ACC112 (cell line): ENCODE measurements at regions not wholly inside any gene's neighbourhood (a gene's known extent, or its start where the extent isn't known, plus 50 kb on each side); places are given as distances from the start of the nearest gene placed in this dataset.

Experiments used
- H2AFZ ChIP-seq: fragments of 200-600 bp; sonication (generic); one replicate; pipeline ENCODE4 v1.6.0; 2017; ENCODE audit warnings: antibody characterized with exemption, low read length; ENCODE audit not compliant: unreplicated experiment
- H3K27ac ChIP-seq: fragments of 200-600 bp; sonication (generic); 2 replicates; pipeline ENCODE4 v1.5.1; 2014; ENCODE audit warnings: low read depth, mild to moderate bottlenecking, antibody characterized with exemption, low read length, moderate library complexity
- H3K27me3 ChIP-seq: fragments of 200-600 bp; sonication (generic); 2 replicates; pipeline ENCODE4 v1.6.1; 2014; ENCODE audit warnings: mild to moderate bottlenecking, antibody characterized with exemption, low read length, moderate library complexity, mixed read lengths; ENCODE audit not compliant: insufficient read depth
- H3K36me3 ChIP-seq: fragments of 200-600 bp; sonication (generic); 2 replicates; pipeline ENCODE4 v1.6.1; 2016; ENCODE audit warnings: mild to moderate bottlenecking, antibody characterized with exemption, low read length, moderate library complexity, mixed read lengths; ENCODE audit not compliant: insufficient read depth
- H3K4me1 ChIP-seq: fragments of 200-600 bp; sonication (generic); one replicate; pipeline ENCODE4 v1.6.1; 2016; ENCODE audit warnings: low read length, mixed read lengths; ENCODE audit not compliant: insufficient read depth, unreplicated experiment, control insufficient read depth
- H3K4me3 ChIP-seq: fragments of 200-600 bp; sonication (generic); 2 replicates; pipeline ENCODE4 v1.5.1; 2014; ENCODE audit warnings: mild to moderate bottlenecking, low read depth, low read length
- H3K79me2 ChIP-seq: fragments of 200-600 bp; sonication (generic); one replicate; pipeline ENCODE4 v1.6.0; 2016; ENCODE audit warnings: low read length; ENCODE audit not compliant: control insufficient read depth, unreplicated experiment, insufficient read depth

DNA sequence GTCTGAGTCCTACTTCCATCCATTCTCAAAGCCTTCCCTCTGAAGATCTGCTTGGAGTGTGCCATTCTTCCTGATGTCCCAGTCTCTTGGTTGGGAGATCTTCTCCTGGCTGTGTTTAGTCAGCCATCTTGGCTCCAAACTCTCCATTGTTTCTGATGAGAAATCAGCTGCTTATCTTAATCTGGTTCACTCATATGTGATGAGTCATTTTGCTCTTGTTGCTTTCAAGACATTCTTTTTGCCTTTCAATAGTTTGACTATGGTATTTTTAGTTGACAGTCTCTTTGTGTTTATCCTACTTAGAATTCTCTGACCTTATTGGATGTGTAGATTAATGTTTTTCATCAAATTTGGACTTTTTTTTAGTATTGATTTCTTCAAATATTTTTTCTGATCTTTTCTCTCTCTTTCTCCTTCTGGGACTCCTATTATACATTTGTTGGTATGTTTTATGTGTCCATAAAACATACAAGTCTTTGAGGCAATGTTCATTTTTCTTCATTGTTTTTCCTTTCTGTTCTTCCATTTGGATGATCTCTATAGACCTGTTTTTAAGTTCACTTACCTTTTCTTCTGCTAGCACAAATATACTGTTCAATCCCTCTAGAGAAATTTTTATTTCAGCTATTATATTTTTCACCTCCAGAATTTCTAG is 77.2 kb upstream of the CLPB start:
- Histone ChIP-seq H3K4me1 (no peaks in the 10 kb centered on the region), H3K27me3 (no peaks in the 10 kb centered on the region), H3K4me3 (no peak overlapping the region), H2AFZ (no peak overlapping the region), H3K27ac (no peak overlapping the region), H3K79me2 (no peaks in the 10 kb centered on the region), H3K36me3 (no peaks in the 10 kb centered on the region)

DNA sequence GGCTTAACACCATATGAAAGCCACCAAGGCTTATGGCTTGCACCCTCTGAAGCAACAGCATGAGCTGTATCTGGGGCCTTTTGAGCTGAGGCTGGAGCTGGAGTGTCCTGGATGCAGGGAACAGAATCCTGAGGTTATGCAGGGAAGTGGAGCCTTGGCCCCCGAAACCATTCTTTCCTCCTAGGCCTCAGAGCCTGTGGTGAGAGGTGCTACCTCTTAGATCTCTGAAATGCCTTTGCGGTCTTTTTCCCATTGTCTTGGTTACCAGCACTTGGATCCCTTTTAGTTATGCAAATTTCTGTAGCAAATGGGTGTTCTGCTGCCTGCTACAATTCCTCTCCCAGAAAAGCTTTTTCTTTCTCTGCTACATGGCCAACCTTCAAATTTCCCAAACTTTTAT is 72.7 kb upstream of the CLPB start:
- Histone ChIP-seq H3K36me3 (no peaks in the 10 kb centered on the region), H3K4me3 (no peak overlapping the region), H3K79me2 (no peaks in the 10 kb centered on the region), H3K27ac (no peak overlapping the region), H3K4me1 (no peaks in the 10 kb centered on the region), H3K27me3 (peaks cover 20% of the 10 kb centered on the region; the same call in 1 of the 2 replicates), H2AFZ (no peak overlapping the region)

DNA sequence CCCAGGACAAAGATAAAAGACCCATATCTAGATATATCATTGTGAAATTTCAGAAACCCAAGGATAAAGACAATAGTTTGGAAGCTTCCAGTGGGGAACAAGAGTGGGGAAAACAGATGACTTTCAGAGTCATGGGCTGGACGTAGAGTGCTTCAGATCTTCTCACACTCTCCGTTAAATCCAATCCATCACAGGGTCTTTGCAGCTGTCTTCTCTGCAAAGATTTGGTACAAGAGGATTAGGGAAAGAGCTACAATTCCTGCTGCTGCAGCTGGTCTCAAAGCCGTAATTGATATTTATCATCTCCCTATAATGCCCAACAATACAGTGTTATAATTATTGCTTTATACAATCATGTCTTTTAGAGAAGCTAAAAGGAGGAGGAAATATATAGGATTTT is 63.4 kb upstream of the CLPB start:
- H3K27me3 ChIP-seq = peaks cover 6% of the 10 kb centered on the region

DNA sequence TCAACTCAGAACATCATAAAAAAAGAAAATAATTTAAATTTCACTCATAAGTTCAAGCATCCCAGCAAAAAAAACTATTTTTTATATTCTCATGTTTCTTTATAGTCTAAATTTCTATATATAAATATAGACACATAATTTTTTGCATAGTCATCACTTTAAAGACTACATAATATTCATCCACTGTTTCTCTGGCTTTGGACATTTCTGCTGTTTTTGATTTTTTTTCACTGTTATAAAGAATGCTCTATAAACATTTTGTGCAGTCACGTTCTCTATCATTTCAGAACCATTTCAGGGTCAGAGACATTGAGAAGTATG is 59.7 kb upstream of the CLPB start:
- Histone ChIP-seq H3K4me3 (no peak overlapping the region), H3K27me3 (0 out of 2 replicates have a peak, but pooled peaks cover under 1% of the 10 kb centered on the region), H3K4me1 (no peaks in the 10 kb centered on the region), H2AFZ (no peak overlapping the region), H3K79me2 (no peaks in the 10 kb centered on the region), H3K36me3 (no peaks in the 10 kb centered on the region), H3K27ac (no peak overlapping the region)

More for the DNA sequence above, 63.4 kb upstream of the CLPB start:
- Histone ChIP-seq H3K36me3 (no peaks in the 10 kb centered on the region), H3K4me3 (no peak overlapping the region), H3K4me1 (no peaks in the 10 kb centered on the region), H3K79me2 (no peaks in the 10 kb centered on the region), H2AFZ (no peak overlapping the region), H3K27ac (no peak overlapping the region)

DNA sequence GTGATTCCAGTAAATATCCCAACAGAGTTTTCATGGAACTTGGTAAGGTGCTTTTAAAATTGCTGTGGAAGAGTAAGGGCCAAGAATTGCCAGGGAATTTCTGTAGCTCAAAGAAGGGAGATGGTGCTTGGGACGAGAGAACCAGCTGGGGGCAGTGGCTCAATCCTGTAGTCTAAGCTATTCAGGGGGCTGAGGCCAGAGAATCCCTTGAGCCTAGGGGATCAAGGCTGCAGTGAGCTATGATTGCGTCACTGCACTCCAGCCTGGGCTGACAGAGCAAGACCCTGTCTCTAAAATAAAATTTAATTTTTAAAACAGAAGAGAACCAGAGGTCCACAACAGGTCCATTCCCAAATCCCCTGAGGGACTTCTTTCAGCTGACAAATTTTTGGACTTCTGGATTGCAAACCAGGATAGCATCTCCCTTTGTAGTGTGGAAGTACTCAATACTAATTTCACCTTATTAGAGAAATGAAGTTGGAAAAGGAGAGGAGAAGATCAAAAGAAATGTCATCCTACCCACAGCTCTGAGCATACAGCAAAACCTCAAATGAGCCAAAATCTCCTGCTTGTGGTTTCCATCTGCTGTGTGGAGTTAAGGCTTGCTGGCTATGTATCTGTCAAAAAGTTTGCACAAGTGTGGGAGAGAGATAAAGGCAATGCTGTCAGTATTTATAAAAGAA is 59.2 kb upstream of the CLPB start:
- Histone ChIP-seq H3K4me3 (no peak overlapping the region), H2AFZ (no peak overlapping the region), H3K27ac (no peak overlapping the region), H3K36me3 (no peaks in the 10 kb centered on the region), H3K27me3 (no peaks in the 10 kb centered on the region), H3K4me1 (no peaks in the 10 kb centered on the region), H3K79me2 (no peaks in the 10 kb centered on the region)

DNA sequence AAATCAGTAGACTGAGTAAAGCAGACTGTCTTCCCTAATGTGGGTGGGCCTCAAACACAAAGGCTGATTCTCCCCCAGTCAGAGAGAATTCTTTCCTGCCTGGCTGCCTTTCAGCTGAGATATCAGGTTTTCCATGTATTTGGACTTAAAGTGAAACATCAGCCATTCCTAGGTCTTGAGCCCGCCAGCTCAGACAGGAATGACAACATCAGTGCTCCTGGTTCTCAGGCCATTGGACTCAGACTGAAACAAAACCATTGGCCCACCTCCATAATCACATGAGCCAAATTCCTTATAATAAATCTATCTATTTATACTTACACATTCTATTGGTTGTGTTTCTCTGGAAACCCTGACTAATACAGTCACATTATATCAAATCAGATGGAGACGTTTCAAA is 56.7 kb upstream of the CLPB start:
- H3K27ac ChIP-seq = no peak overlapping the region
- no peaks in the 10 kb centered on the region; the same call in 1 of the 2 replicates for H3K27me3 ChIP-seq
- H3K36me3 ChIP-seq = no peaks in the 10 kb centered on the region
- H3K4me3 ChIP-seq = no peak overlapping the region
- no peaks in the 10 kb centered on the region for H3K79me2 ChIP-seq
- H2AFZ ChIP-seq = no peak overlapping the region
- no peaks in the 10 kb centered on the region for H3K4me1 ChIP-seq
